IPS DF 19.7 (cell line): ENCODE measurements at regions not wholly inside any gene's neighbourhood (a gene's known extent, or its start where the extent isn't known, plus 50 kb on each side); places are given as distances from the start of the nearest gene placed in this dataset.
"Not testable (repeated sequence)": the region's sequence is repeated elsewhere in the genome, so short reads cannot be mapped to it uniquely, and the experiment has no call there.

ENCODE experiments used
- DNase-seq: peaks from one replicate; pipeline ENCODE4 v3.0.0-alpha.2; 2013; ENCODE audit warnings: low read depth, low spot score

- DNase-seq: no peak
Observed at GRCh38 chr1:234920136-234920842, 208.3 kb downstream of the TOMM20 start.

DNA sequence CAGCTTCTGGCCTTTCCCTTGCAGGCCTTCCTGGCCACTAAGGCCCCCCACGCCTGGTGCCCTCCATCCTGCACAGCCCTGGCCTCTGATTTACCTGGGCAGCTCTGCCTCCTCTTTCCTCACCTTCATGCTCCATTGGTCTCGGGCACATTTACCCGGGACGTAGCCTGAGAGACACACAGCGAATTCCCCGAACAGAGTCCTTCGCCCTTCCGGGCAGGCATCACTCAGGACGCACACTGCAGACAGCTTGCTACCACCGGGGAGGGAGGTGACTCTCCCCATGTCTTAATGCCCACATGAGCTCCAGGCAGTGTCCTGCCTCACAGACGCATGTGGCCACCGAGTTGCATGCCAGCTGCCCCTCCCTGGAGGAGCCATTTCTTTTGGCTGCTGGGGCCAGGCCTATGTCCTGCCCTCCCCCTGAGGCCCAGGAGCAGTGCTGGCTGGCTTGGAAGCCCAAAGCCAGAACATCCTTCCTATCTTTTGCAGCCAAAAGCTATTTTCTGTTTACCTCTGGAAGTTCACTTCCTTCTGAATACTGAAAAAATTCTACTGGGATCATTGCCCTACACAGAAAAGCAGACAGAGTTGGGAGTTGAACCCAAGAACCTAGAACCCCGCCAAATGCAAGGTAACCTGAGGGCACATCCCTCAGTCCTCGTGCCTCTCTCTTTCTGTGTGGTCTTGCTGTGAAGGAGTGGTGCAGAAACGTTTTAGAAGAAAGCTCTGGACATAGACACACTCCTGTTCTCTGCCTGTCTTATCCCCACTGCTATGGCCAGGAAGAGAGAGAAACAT is 209.5 kb downstream of the TOMM20 start:
- no peak for DNase-seq

GRCh38 chr1:234918181-234918841 is 210.3 kb downstream of the TOMM20 start:
- DNase-seq: no peak

DNA sequence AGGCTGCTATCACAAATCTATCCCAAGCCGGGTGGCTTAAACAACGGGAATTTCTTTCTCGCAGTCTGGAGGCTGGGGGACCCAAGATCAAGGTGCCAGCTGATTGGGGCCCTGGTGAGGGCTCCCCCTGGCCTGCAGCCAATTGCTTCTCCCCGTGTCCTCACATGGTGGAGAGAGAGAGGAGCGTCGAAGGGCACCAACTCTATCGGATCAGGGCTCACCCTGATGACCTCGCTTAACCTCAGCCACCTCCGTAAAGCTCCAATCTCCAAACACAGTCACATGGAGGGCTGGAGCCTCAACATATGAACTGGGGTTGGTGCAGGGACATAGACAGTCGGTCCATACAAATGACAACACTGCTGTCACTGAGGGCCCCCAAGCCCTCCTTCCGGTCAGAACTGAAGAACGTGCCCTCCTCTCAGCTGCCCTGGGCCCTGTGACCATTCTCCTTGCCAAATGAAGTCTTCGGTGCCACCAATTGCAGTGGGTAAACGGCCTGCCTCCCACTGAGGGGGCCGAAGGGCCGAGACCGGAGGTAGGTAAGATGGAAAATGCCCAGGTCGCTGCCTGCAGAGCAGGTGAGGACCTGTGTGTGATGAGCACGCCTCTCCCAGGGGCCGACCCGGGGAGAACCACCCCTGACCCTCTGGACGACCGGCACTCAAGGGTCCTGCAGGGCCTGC is 211.0 kb downstream of the TOMM20 start:
- no peak for DNase-seq

- DNase-seq: no peak
Observed at GRCh38 chr1:234916840-234917239, 211.8 kb downstream of the TOMM20 start.

DNA sequence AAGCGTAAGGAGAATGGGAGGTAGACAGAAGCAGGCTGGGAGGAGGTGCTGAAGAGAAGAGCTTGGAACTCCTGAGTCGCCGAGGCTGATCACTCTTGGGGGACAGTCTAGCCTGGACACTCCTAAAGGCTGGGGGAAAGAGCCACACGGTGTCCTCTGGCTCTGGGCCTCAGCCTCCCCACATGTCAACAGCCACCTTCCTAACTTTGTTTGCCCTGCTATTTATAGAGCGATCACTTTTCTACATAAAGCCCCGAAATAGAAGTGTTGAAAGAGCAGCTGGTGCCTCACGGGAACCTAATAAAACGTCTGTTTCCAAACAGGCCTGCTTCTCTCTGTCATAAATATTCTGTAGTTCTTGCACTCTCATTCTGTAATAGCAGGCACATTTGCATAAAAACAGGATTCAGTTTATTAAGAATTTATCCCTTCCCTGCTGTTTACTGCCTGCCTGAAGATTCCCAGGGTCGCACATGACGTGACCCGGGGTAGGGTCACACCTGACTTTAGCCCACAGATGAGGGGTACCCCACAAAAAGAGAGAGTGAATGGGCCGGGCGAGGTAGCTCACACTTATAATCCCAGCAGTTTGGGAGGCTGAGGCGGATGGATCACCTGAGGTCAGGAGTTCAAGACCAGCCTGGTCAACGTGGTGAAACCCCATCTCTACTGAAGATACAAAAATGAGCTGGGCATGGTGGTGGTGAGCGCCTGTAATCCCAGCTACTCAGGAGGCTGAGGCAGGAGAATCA is 212.5 kb downstream of the TOMM20 start:
- no peak for DNase-seq

- DNase-seq: no peak
Observed at GRCh38 chr1:234914606-234915290, 213.9 kb downstream of the TOMM20 start.

DNA sequence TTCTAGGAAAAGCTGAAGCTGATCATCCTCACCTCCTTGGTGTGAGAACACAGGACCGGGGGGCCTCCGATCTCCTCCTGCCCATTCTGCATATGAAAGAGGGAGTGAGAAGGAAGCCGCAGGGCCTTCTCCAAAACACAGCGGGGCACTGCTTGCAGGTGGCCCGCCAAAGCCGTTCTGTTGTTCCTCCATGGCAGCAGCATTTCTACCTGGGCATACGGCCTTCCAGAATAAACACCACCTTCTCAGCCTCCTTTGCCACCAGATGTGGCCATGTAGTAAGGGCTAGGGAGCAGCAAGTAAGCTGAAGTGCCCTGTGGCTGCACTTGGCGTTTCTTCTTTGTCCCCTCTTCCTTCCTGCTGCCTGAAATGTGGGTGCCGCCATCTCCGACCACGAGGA is 214.9 kb downstream of the TOMM20 start:
- DNase-seq: no peak

DNA sequence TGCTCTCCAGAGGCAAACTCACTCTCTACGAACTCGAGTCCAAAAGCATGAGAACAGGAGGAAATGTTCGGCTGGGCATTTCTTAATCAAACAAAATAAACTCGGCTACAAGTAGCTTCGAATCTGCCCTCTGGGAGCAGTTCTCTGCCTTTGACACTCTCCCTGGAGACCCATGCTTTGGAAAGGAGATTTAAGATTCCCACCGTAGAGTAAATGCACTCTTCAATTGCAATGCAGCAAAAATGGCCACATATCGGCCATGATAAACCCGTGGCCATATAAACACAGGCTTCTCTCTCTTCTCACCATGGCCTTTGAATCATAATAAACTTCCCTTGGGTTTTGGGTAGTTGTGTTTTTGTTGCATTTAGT is 215.4 kb downstream of the TOMM20 start:
- no peak for DNase-seq

- no peak for DNase-seq
Observed at GRCh38 chr1:234912548-234913277, 215.9 kb downstream of the TOMM20 start.

DNA sequence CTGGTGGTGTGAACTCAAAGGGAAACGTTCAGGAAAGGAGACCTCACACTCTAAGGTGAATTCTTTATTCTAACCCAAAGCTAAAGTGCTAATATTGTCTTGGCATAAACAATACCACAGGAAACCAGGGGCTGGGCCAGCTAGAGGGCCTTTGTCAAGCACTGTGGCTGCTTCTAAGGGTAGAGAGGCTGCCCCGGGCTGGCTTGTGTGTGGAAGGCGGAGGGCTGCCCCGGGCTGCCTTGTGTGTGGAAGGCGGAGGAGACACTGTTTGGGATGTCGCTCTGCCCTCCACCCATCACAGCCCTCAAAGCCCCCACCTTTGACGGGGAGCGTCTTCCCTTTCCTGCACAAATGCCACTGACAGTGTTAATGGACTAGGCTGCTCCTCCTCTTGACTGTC is 216.8 kb downstream of the TOMM20 start:
- DNase-seq: no peak

GRCh38 chr1:234911136-234911535 is 217.5 kb downstream of the TOMM20 start:
- DNase-seq: not testable (repeated sequence)

GRCh38 chr1:234909851-234910250 is 218.8 kb downstream of the TOMM20 start:
- DNase-seq: no peak

DNA sequence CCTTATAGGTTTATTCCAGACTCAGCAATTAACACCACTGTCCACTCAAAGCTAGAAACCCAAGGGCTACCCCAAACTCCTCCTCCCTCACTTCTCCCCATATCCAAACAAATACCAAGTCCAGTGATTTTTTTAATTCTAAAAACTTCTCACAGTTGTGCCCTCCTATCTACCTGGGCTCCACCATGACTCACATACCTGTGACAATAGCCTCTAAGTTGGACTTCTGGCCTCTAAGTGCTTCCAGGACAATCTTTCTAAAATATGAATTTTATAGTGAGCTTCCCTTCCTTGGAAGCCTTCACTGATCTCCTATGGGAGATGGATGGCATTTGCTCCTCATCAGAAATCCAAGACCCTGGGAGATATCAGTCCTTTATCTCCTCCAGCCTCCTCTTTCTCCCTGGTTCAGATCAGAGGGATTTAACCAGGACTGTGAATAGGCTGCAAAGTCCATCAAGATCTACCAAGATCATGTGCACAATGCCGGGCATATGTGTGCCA is 219.3 kb downstream of the TOMM20 start:
- DNase-seq: no peak

DNA sequence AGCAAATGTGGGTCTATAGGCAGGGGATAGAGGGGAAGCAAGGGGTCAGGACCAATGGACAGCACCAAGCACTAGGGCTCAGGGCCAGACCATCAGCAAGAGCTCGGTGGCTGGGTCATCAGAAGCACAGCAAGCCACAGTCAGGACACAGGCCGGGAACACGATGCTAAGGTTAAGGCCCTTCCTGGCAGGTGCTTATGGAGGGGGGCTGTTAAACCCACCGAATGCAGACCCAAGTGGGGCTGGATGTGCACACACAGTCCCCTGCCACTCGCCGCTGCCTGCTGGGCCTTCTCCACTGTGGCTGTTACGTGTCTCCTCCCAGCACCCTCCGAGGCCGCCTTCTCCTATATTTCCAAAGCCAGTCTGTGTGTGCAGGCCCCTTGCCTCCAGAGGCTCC is 220.1 kb downstream of the TOMM20 start:
- no peak for DNase-seq

- no peak for DNase-seq
Observed at GRCh38 chr1:234907940-234908405, 220.7 kb downstream of the TOMM20 start.

DNA sequence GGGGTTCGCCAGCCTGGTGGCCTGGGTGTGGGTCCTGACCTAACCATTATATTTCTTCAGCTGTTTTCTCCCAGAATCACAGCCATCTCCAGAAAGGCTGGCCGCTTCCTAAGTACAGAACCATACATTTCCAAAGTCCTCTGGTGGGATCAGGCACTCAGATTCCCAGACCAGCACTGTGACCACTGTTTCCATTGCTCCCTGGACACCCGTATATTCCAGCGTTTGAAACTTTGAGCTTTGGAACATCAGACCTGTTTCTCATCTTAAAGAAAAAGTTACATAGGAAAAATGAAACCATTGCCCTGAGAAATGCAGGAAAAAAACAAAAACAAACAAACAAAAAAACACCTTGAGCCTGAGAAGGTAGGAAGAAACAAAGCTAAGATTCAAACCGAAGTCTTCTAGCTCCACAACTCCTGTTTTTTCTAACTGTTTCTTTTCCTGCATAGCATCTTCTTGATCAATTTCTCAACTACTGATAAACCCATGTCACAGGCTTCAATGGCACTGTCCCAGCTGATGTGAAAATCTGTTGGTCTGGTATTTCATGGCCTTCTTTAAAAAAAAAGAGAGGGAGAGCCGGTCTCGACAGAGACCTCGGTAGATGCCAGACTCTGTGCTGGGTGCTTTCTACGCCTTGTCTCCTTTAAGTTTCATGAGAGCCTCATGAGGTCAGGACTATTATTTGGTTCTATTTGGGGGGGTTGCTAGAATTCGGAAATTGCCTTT is 221.3 kb downstream of the TOMM20 start:
- DNase-seq: no peak

GRCh38 chr1:234906654-234907053 is 222.0 kb downstream of the TOMM20 start:
- DNase-seq: no peak
